MM.1S (cell line): ENCODE measurements at regions not wholly inside any gene's neighbourhood (a gene's known extent, or its start where the extent isn't known, plus 50 kb on each side); places are given as distances from the start of the nearest gene placed in this dataset.
"Not testable (repeated sequence)": the region's sequence is repeated elsewhere in the genome, so short reads cannot be mapped to it uniquely, and the experiment has no call there.

Experiments
- DNase-seq: peaks from one replicate; pipeline ENCODE4 v3.0.0-alpha.2; 2015
- H2AFZ ChIP-seq: fragments of 300-600 bp; sonication (generic); 2 replicates; pipeline ENCODE4 v1.6.0; 2016; ENCODE audit warnings: antibody characterized with exemption, low read length
- H3F3A ChIP-seq: fragments of 300-600 bp; sonication (generic); 2 replicates; pipeline ENCODE4 v1.6.1; 2016; ENCODE audit warnings: mild to moderate bottlenecking, antibody characterized with exemption, low read length, moderate library complexity, mixed read lengths; ENCODE audit not compliant: insufficient read depth
- H3K27ac ChIP-seq: fragments of 300-600 bp; sonication (generic); 2 replicates; pipeline ENCODE4 v1.5.1; 2016; ENCODE audit warnings: mild to moderate bottlenecking, low read length
- H3K27me3 ChIP-seq: fragments of 300-600 bp; sonication (generic); replicated peaks from 2 replicates; pipeline ENCODE4 v1.6.0; 2016; ENCODE audit warnings: low read length; ENCODE audit not compliant: insufficient read depth
- H3K36me3 ChIP-seq: fragments of 300-600 bp; sonication (generic); replicated peaks from 2 replicates; pipeline ENCODE4 v1.6.1; 2016; ENCODE audit warnings: mild to moderate bottlenecking, low read length, mixed read lengths; ENCODE audit not compliant: insufficient read depth
- H3K4me1 ChIP-seq: fragments of 300-600 bp; sonication (generic); 2 replicates; pipeline ENCODE4 v1.6.1; 2016; ENCODE audit warnings: low read length, mixed read lengths
- H3K4me2 ChIP-seq: fragments of 300-600 bp; sonication (generic); 2 replicates; pipeline ENCODE4 v1.6.0; 2016; ENCODE audit warnings: low read depth, low read length
- H3K4me3 ChIP-seq: fragments of 300-600 bp; sonication (generic); 2 replicates; pipeline ENCODE4 v1.5.1; 2016; ENCODE audit warnings: low read length, mixed read lengths
- H3K79me2 ChIP-seq: fragments of 300-600 bp; sonication (generic); 2 replicates; pipeline ENCODE4 v1.6.1; 2016; ENCODE audit warnings: mixed run types, low read length, mixed read lengths
- H3K9ac ChIP-seq: fragments of 300-600 bp; sonication (generic); 2 replicates; pipeline ENCODE4 v1.6.1; 2016; ENCODE audit warnings: low read length, mixed read lengths
- H3K9me2 ChIP-seq: fragments of 300-600 bp; sonication (generic); replicated peaks from 2 replicates; pipeline ENCODE4 v1.6.1; 2016; ENCODE audit warnings: mild to moderate bottlenecking, low read length, mixed read lengths; ENCODE audit not compliant: insufficient read depth
- H3K9me3 ChIP-seq: fragments of 300-600 bp; sonication (generic); replicated peaks from 2 replicates; pipeline ENCODE4 v1.6.1; 2016; ENCODE audit warnings: mild to moderate bottlenecking, low read length, mixed read lengths; ENCODE audit not compliant: insufficient read depth
- H4K20me1 ChIP-seq: fragments of 300-600 bp; sonication (generic); 2 replicates; pipeline ENCODE4 v1.6.1; 2016; ENCODE audit warnings: mild to moderate bottlenecking, low read length, moderate library complexity, mixed read lengths; ENCODE audit not compliant: insufficient read depth
- EZH2 ChIP-seq: fragments of 300-600 bp; sonication (generic); optimal IDR thresholded peaks from 2 replicates; pipeline ENCODE3; 2017; ENCODE audit warnings: low read depth, mild to moderate bottlenecking, antibody characterized with exemption, low read length, mixed read lengths
- EZH2phosphoT487 ChIP-seq: fragments of 300-600 bp; sonication (generic); IDR thresholded peaks from 2 replicates; pipeline ENCODE4 v1.6.1; 2018; ENCODE audit warnings: antibody characterized with exemption, low read length
- TF ChIP-seq, protein P1 (sequence below): fragments of 300-600 bp; sonication (generic); IDR thresholded peaks from 2 replicates; pipeline ENCODE4 v1.5.1; 2016; ENCODE audit warnings: antibody characterized with exemption, low read length, mixed read lengths

DNA sequence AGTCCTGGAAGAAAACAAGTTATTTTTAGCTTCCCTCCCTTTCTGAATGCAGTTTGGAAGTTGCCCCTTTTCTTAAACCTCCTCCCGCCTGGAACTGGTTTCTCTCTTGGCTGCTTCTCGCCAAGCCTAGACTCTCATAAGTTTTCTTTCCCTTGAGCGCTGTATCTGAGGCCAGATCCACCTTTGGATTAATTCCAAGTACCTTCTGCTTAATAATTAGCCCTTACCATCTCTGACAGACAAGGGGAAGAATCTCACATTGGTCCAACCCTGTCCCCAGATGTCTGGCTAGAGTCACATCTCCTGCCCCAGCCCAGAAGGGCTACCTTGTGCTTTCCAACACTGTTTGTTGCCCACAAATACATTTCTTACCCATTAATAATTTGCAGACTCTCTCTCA lies 161.8 kb upstream of the RGS6 start:
- H2AFZ ChIP-seq: no peak overlapping the region
- DNase-seq: no peak
- no peak overlapping the region for H3K4me3 ChIP-seq
- TF ChIP-seq EZH2 (no peak), EZH2phosphoT487 (no peak)
- TF ChIP-seq, protein P1, sequence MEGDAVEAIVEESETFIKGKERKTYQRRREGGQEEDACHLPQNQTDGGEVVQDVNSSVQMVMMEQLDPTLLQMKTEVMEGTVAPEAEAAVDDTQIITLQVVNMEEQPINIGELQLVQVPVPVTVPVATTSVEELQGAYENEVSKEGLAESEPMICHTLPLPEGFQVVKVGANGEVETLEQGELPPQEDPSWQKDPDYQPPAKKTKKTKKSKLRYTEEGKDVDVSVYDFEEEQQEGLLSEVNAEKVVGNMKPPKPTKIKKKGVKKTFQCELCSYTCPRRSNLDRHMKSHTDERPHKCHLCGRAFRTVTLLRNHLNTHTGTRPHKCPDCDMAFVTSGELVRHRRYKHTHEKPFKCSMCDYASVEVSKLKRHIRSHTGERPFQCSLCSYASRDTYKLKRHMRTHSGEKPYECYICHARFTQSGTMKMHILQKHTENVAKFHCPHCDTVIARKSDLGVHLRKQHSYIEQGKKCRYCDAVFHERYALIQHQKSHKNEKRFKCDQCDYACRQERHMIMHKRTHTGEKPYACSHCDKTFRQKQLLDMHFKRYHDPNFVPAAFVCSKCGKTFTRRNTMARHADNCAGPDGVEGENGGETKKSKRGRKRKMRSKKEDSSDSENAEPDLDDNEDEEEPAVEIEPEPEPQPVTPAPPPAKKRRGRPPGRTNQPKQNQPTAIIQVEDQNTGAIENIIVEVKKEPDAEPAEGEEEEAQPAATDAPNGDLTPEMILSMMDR: no peak
- H3K79me2 ChIP-seq: no peaks in the 10 kb centered on the region
- H4K20me1 ChIP-seq: no peaks in the 10 kb centered on the region
- H3K9me3 ChIP-seq: no peaks in the 10 kb centered on the region
- no peaks in the 10 kb centered on the region for H3K9me2 ChIP-seq
- no peaks in the 10 kb centered on the region for H3K4me1 ChIP-seq
- no peaks in the 10 kb centered on the region for H3K36me3 ChIP-seq
- no peak overlapping the region for H3K27ac ChIP-seq
- no peaks in the 10 kb centered on the region for H3K27me3 ChIP-seq
- H3F3A ChIP-seq: no peaks in the 10 kb centered on the region
- no peak overlapping the region for H3K9ac ChIP-seq
- H3K4me2 ChIP-seq: no peak overlapping the region

DNA sequence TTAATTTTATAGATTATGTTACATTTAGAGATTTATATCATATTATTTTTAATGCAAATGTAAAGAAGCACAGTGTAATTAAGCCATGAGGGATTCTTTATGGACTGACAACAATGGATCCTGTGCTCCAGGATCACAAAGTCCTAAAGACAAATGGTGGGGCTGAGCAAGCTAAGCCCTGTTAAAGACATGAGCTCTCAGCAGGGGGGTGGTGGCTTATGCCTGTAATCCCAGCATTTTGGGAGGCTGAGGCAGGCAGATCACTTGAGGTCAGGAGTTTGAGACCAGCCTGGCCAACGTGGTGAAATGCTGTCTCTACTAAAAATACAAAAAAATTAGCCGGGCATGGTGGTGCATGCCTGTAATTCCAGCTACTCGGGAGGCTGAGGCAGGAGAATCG lies 160.8 kb upstream of the RGS6 start:
- H3K4me1 ChIP-seq, DNase-seq, H3K9ac ChIP-seq, H3K9me2 ChIP-seq, H2AFZ ChIP-seq, H3K4me3 ChIP-seq, H4K20me1 ChIP-seq, H3K4me2 ChIP-seq, H3K27me3 ChIP-seq, H3F3A ChIP-seq, H3K27ac ChIP-seq, H3K79me2 ChIP-seq, H3K9me3 ChIP-seq, H3K36me3 ChIP-seq: not testable (repeated sequence)

DNA sequence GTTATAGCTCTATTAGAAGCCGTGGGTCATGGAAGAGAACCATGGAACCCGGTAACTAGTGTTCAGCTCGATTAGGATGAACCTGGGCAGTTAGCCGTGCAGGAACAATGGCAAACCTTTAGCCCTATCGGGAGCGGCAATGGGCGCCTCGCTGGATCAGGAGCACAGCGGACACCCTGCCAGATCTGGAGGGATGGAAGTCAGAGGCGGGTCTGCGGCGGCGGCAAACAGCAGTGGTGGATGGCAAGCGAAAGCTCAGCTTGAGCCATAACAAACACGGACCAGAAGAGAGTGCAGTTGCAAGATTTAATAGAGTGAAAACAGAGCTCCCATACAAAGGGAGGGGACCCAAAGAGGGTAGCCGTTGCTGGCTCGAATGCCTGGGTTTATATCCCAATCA lies 160.2 kb upstream of the RGS6 start:
- not testable (repeated sequence) for H3K27ac ChIP-seq, H3K4me1 ChIP-seq, H3F3A ChIP-seq, H3K4me2 ChIP-seq, DNase-seq, H2AFZ ChIP-seq, H4K20me1 ChIP-seq, H3K27me3 ChIP-seq, H3K9ac ChIP-seq, H3K9me2 ChIP-seq, H3K4me3 ChIP-seq, H3K36me3 ChIP-seq, H3K9me3 ChIP-seq, H3K79me2 ChIP-seq

DNA sequence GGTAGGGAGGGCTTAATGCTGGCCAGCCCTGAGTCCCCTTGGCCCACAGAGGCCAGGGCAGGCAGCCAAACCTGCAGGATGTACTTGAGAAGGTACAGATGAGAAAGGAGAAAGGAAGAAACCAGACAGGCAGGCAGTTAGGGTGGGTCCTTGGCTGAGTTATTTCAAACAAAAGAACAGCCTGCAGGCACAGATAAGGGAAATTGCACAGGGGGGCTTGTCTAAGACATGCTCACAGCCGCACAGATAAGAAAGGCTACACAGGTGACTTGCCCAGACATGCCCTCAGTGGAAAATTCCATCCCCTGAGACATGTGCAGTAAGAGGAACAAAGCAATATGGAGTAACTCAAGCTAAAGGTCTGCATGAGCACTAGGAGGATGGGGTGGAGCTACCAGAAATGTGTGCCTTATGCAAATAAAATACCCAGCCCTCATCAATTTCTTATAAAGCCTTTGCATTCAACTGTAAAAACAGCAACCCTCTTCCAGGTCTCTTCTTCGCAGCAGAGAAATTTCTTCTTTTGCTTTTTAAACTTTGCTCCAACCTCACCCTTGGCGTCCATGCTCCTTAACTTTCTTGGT lies 158.2 kb upstream of the RGS6 start:
- H3K27ac ChIP-seq: no peak overlapping the region
- H3K9me3 ChIP-seq: no peaks in the 10 kb centered on the region
- no peaks in the 10 kb centered on the region for H3K27me3 ChIP-seq
- TF ChIP-seq, protein P1: no peak
- TF ChIP-seq EZH2 (no peak), EZH2phosphoT487 (no peak)
- no peaks in the 10 kb centered on the region for H3F3A ChIP-seq
- no peaks in the 10 kb centered on the region for H3K4me1 ChIP-seq
- no peak overlapping the region for H3K4me2 ChIP-seq
- no peak for DNase-seq
- H3K9me2 ChIP-seq: no peaks in the 10 kb centered on the region
- no peak overlapping the region for H3K4me3 ChIP-seq
- no peaks in the 10 kb centered on the region for H3K79me2 ChIP-seq
- no peak overlapping the region for H2AFZ ChIP-seq
- H3K36me3 ChIP-seq: no peaks in the 10 kb centered on the region
- no peak overlapping the region for H3K9ac ChIP-seq
- no peaks in the 10 kb centered on the region for H4K20me1 ChIP-seq
